DND-41 (cell line): ENCODE measurements at regions not wholly inside any gene's neighbourhood (a gene's known extent, or its start where the extent isn't known, plus 50 kb on each side); places are given as distances from the start of the nearest gene placed in this dataset.

ENCODE experiments used
- ATAC-seq: fragments of 200-7000 bp; cut with Tn5 transposase; 3 replicates; pipeline ENCODE4 v1.9.1; 2021; ENCODE audit warnings: low read depth; ENCODE audit not compliant: insufficient read depth
- DNase-seq: peaks from one replicate; pipeline ENCODE4 v3.0.0-alpha.2; 2020
- H2AFZ ChIP-seq: 2 replicates; pipeline ENCODE4 v1.6.0; 2012; ENCODE audit warnings: low read depth, low read length
- H3K27ac ChIP-seq: 2 replicates; pipeline ENCODE4 v1.5.1; 2012; ENCODE audit warnings: low read length, inconsistent platforms
- H3K27me3 ChIP-seq: fragments of 200-600 bp; sonication (generic); 2 replicates; pipeline ENCODE4 v1.6.0; 2012; ENCODE audit warnings: low read length, mild to moderate bottlenecking, inconsistent platforms; ENCODE audit not compliant: insufficient read depth, poor library complexity
- H3K36me3 ChIP-seq: 2 replicates; pipeline ENCODE4 v1.5.1; 2012; ENCODE audit warnings: low read length, inconsistent platforms; ENCODE audit not compliant: insufficient read depth
- H3K4me1 ChIP-seq: 2 replicates; pipeline ENCODE4 v1.5.1; 2012; ENCODE audit warnings: mild to moderate bottlenecking, low read length; ENCODE audit not compliant: insufficient read depth
- H3K4me2 ChIP-seq: 2 replicates; pipeline ENCODE4 v1.6.0; 2012; ENCODE audit warnings: mild to moderate bottlenecking, moderate library complexity, low read length, inconsistent platforms; ENCODE audit not compliant: insufficient read depth
- H3K4me3 ChIP-seq, 2 experiments: fragments of 200-600 bp in 1 of 2; shearing (Covaris generic) in 1 of 2; 2 replicates each; pipeline ENCODE4 v1.5.1; 2012 to 2016; ENCODE audit warnings: inconsistent platforms in 2 of 2, low read length in 2 of 2, mild to moderate bottlenecking in 2 of 2, low read depth in 1 of 2, moderate library complexity in 1 of 2
- H3K79me2 ChIP-seq: 2 replicates; pipeline ENCODE4 v1.6.0; 2012; ENCODE audit warnings: low read length, inconsistent platforms; ENCODE audit not compliant: insufficient read depth
- H3K9ac ChIP-seq: 2 replicates; pipeline ENCODE4 v1.6.0; 2012; ENCODE audit warnings: low read depth, mild to moderate bottlenecking, inconsistent platforms, low read length, moderate library complexity
- H3K9me3 ChIP-seq: 2 replicates; pipeline ENCODE4 v1.5.1; 2012; ENCODE audit warnings: low read length, moderate library complexity, mild to moderate bottlenecking, inconsistent platforms; ENCODE audit not compliant: insufficient read depth, severe bottlenecking
- H4K20me1 ChIP-seq: 2 replicates; pipeline ENCODE4 v1.6.0; 2012; ENCODE audit warnings: low read length; ENCODE audit not compliant: insufficient read depth
- CTCF ChIP-seq: IDR thresholded peaks from 2 replicates; pipeline ENCODE4 v1.5.1; 2012; ENCODE audit warnings: borderline replicate concordance, low read length, moderate library complexity, mild to moderate bottlenecking; ENCODE audit not compliant: poor library complexity, severe bottlenecking; ENCODE audit errors: extremely low read depth
- EZH2 ChIP-seq: IDR thresholded peaks from 3 replicates; pipeline ENCODE4 v1.6.1; 2012; ENCODE audit warnings: borderline replicate concordance, low read depth, mild to moderate bottlenecking, moderate library complexity, low read length, inconsistent platforms; ENCODE audit not compliant: severe bottlenecking

- Histone ChIP-seq H3K4me3 (no peak overlapping the region), H3K9ac (no peak overlapping the region), H3K79me2 (no peaks in the 10 kb centered on the region), H3K36me3 (no peaks in the 10 kb centered on the region), H3K4me1 (no peaks in the 10 kb centered on the region), H2AFZ (no peak overlapping the region), H3K27ac (no peak overlapping the region), H3K27me3 (no peaks in the 10 kb centered on the region), H3K9me3 (no peaks in the 10 kb centered on the region), H3K4me2 (no peak overlapping the region), H4K20me1 (no peaks in the 10 kb centered on the region)
- DNase-seq (no peak), ATAC-seq (no peak)
- no peak for TF ChIP-seq EZH2
- no peak for TF ChIP-seq CTCF
Measured at GRCh38 chr2:223697316-223697891, 95.2 kb upstream of the SCG2 start.

- no peak overlapping the region for H3K4me2 ChIP-seq
- H3K79me2 ChIP-seq: no peaks in the 10 kb centered on the region
- no peaks in the 10 kb centered on the region for H3K4me1 ChIP-seq
- H3K27ac ChIP-seq: no peak overlapping the region
- ATAC-seq (no peak), DNase-seq (no peak)
- no peak overlapping the region for H2AFZ ChIP-seq
- no peak overlapping the region for H3K9ac ChIP-seq
- H3K9me3 ChIP-seq: no peaks in the 10 kb centered on the region
- H4K20me1 ChIP-seq: no peaks in the 10 kb centered on the region
- H3K36me3 ChIP-seq: no peaks in the 10 kb centered on the region
- no peaks in the 10 kb centered on the region for H3K27me3 ChIP-seq
- H3K4me3 ChIP-seq: no peak overlapping the region
- TF ChIP-seq EZH2 (no peak), CTCF (no peak)
Measured at GRCh38 chr2:223696719-223697118, 94.6 kb upstream of the SCG2 start.

- no peak overlapping the region for H2AFZ ChIP-seq
Measured at GRCh38 chr2:223692191-223692947, 90.2 kb upstream of the SCG2 start.

More at GRCh38 chr2:223692191-223692947, 90.2 kb upstream of the SCG2 start:
- H3K79me2 ChIP-seq: no peaks in the 10 kb centered on the region
- no peaks in the 10 kb centered on the region for H4K20me1 ChIP-seq
- no peak overlapping the region for H3K4me2 ChIP-seq
- no peak for DNase-seq
- no peaks in the 10 kb centered on the region for H3K9me3 ChIP-seq
- peaks cover 3% of the 10 kb centered on the region for H3K27me3 ChIP-seq
- peak; percentile 54; the same call in 1 of the 3 replicates for ATAC-seq
- H3K9ac ChIP-seq: no peak overlapping the region
- H3K4me3 ChIP-seq: no peak overlapping the region
- no peaks in the 10 kb centered on the region for H3K4me1 ChIP-seq
- H3K36me3 ChIP-seq: no peaks in the 10 kb centered on the region
- peak; percentile 64 for TF ChIP-seq CTCF
- TF ChIP-seq EZH2: no peak
- no peak overlapping the region for H3K27ac ChIP-seq
